ENCODE measurements at regions not wholly inside any gene's neighbourhood (a gene's known extent, or its start where the extent isn't known, plus 50 kb on each side); places are given as distances from the start of the nearest gene placed in this dataset.
"Not testable (repeated sequence)": the region's sequence is repeated elsewhere in the genome, so short reads cannot be mapped to it uniquely, and the experiment has no call there.

DNA sequence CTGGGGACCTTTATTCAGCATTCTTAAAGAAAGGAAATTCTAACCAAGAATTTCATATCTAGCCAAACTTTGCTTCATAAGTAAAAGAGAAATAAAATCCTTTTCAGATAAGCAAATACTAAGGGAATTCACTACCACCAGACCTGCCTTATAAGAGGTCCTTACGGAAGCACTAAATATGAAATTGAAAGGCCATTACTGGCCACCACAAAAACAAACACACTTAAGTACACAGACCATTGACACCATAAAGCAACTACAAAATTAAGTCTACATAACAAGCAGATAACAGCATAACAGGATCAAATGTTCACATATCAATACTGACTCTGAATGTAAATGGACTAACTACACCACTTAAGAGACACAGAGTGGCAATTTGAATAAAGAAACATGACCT is 361.4 kb upstream of the POU5F2 start:
- Histone ChIP-seq H3K36me3 (no peaks in the 10 kb centered on the region), H3K27ac (no peak overlapping the region), H3K4me1 (peaks cover 0 to 6% of the 10 kb centered on the region in 2 donors), H3K9me3 (peaks cover 0 to 25% of the 10 kb centered on the region in 2 donors), H3K27me3 (no peaks in the 10 kb centered on the region), H3K4me3 (no peak overlapping the region)
- peak; percentile 77 for ATAC-seq
- DNase-seq: no peak
- TF ChIP-seq CTCF (IDR thresholded peaks at IDR 0.05): no peak
- intact Hi-C loops (cut with DNase I): no loop called here

- H3K4me3 ChIP-seq; DNase-seq; H3K27me3 ChIP-seq; H3K9me3 ChIP-seq; intact Hi-C loops (cut with DNase I); ATAC-seq; H3K36me3 ChIP-seq; H3K4me1 ChIP-seq; H3K27ac ChIP-seq: not testable (repeated sequence)
Observed at GRCh38 chr5:94097384-94097783, 356.0 kb upstream of the POU5F2 start.

DNA sequence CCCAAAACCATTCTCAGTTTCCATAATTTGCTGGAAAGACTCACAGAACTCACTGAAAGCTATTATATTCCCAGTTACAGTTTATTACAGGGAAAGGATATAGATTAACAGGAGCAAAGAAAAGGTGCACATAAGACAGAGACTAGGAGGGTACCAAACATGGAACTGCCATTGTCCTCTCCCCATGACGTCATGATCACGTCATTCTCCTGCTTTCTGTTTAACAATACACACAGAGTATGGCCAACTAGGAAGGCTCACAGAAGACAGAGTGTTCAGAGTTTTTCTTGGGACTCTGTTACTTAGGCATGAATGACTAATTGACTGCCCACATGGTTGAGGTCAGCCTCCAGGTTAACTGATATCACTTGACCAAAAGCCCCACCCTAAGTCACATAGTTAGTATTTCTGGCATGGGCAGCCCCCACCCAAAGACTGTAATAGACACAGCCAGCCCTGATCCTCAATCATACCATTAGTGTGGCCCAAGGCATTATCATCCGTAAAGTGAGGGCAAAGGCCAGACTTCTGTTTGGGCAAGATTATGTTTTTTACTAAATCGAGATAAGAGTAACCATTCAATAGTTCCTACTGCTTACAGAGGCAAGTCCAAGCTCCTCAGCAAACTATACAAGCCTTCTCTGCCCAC is 353.5 kb upstream of the POU5F2 start:
- no peak overlapping the region for H3K4me3 ChIP-seq
- intact Hi-C loops (cut with DNase I): no loop called here
- no peak overlapping the region for H3K27ac ChIP-seq
- H3K27me3 ChIP-seq: no peaks in the 10 kb centered on the region
- H3K4me1 ChIP-seq: no peaks in the 10 kb centered on the region
- peaks cover 0 to 4% of the 10 kb centered on the region in 2 donors for H3K9me3 ChIP-seq
- ATAC-seq (no peak), DNase-seq (no peak)
- H3K36me3 ChIP-seq: no peaks in the 10 kb centered on the region
- TF ChIP-seq CTCF (IDR thresholded peaks at IDR 0.05): no peak

GRCh38 chr5:94093300-94093699 is 351.9 kb upstream of the POU5F2 start:
- no peak overlapping the region for H3K4me3 ChIP-seq
- no peaks in the 10 kb centered on the region for H3K27me3 ChIP-seq
- H3K36me3 ChIP-seq: no peaks in the 10 kb centered on the region
- intact Hi-C loops (cut with DNase I): no loop called here
- no peak for ATAC-seq
- H3K27ac ChIP-seq: no peak overlapping the region
- no peak for TF ChIP-seq CTCF (IDR thresholded peaks at IDR 0.05)
- no peak for DNase-seq
- no peaks in the 10 kb centered on the region for H3K4me1 ChIP-seq
- H3K9me3 ChIP-seq: peaks cover 0 to 4% of the 10 kb centered on the region in 2 donors

- H3K27ac ChIP-seq; intact Hi-C loops (cut with DNase I); H3K4me1 ChIP-seq; H3K36me3 ChIP-seq; DNase-seq; ATAC-seq; H3K27me3 ChIP-seq; H3K4me3 ChIP-seq; H3K9me3 ChIP-seq: not testable (repeated sequence)
Observed at GRCh38 chr5:94086635-94087034, 345.2 kb upstream of the POU5F2 start.

GRCh38 chr5:94086194-94086593 is 344.8 kb upstream of the POU5F2 start:
- no peak for ATAC-seq
- intact Hi-C loops (cut with DNase I): no loop called here

More at GRCh38 chr5:94086194-94086593, 344.8 kb upstream of the POU5F2 start:
- Histone ChIP-seq H3K4me3 (no peak overlapping the region), H3K36me3 (no peaks in the 10 kb centered on the region), H3K9me3 (peaks cover 0 to 5% of the 10 kb centered on the region in 2 donors), H3K27ac (no peak overlapping the region), H3K4me1 (peaks cover 0 to 5% of the 10 kb centered on the region in 2 donors), H3K27me3 (no peaks in the 10 kb centered on the region)
- no peak for TF ChIP-seq CTCF (IDR thresholded peaks at IDR 0.05)
- no peak for DNase-seq

All from left lung (tissue), 4 donors.